ENCODE measurements at regions not wholly inside any gene's neighbourhood (a gene's known extent, or its start where the extent isn't known, plus 50 kb on each side); places are given as distances from the start of the nearest gene placed in this dataset.
"Not testable (repeated sequence)": the region's sequence is repeated elsewhere in the genome, so short reads cannot be mapped to it uniquely, and the experiment has no call there.

- no peaks in the 10 kb centered on the region for H3K4me1 ChIP-seq
- H3K27me3 ChIP-seq = no peaks in the 10 kb centered on the region
- H3K9me3 ChIP-seq = no peaks in the 10 kb centered on the region
- no peak for DNase-seq
- H3K27ac ChIP-seq = no peak overlapping the region
- no peak overlapping the region for H3K4me3 ChIP-seq
- no peaks in the 10 kb centered on the region for H3K36me3 ChIP-seq
- TF ChIP-seq POLR2A (IDR thresholded peaks at IDR 0.05) (no peak), CTCF (IDR thresholded peaks at IDR 0.05) (no peak)
Measured at GRCh38 chr13:56457535-56458190, 683.1 kb upstream of the PRR20A start.

GRCh38 chr13:56459286-56459685 is 681.4 kb upstream of the PRR20A start:
- Histone ChIP-seq H3K27ac (no peak overlapping the region), H3K36me3 (no peaks in the 10 kb centered on the region), H3K9me3 (no peaks in the 10 kb centered on the region), H3K27me3 (no peaks in the 10 kb centered on the region), H3K4me1 (no peaks in the 10 kb centered on the region), H3K4me3 (no peak overlapping the region)
- DNase-seq = no peak
- TF ChIP-seq CTCF (IDR thresholded peaks at IDR 0.05) = no peak
- TF ChIP-seq POLR2A (IDR thresholded peaks at IDR 0.05) = no peak

GRCh38 chr13:56501750-56502149 is 639.0 kb upstream of the PRR20A start:
- no peak overlapping the region for H3K4me3 ChIP-seq
- no peaks in the 10 kb centered on the region for H3K9me3 ChIP-seq
- no peaks in the 10 kb centered on the region for H3K36me3 ChIP-seq
- H3K27ac ChIP-seq = no peak overlapping the region
- no peaks in the 10 kb centered on the region for H3K27me3 ChIP-seq
- H3K4me1 ChIP-seq = no peaks in the 10 kb centered on the region
- no peak for DNase-seq
- TF ChIP-seq CTCF (IDR thresholded peaks at IDR 0.05) = no peak
- no peak for TF ChIP-seq POLR2A (IDR thresholded peaks at IDR 0.05)

GRCh38 chr13:56510836-56511235 is 629.9 kb upstream of the PRR20A start:
- H3K9me3 ChIP-seq = no peaks in the 10 kb centered on the region
- H3K36me3 ChIP-seq = peaks cover 0 to 2% (median 0%) of the 10 kb centered on the region in 3 donors
- H3K4me3 ChIP-seq = no peak overlapping the region
- no peaks in the 10 kb centered on the region for H3K27me3 ChIP-seq
- no peak for DNase-seq
- no peak overlapping the region for H3K27ac ChIP-seq
- TF ChIP-seq CTCF (IDR thresholded peaks at IDR 0.05) = no peak
- no peak for TF ChIP-seq POLR2A (IDR thresholded peaks at IDR 0.05)
- no peaks in the 10 kb centered on the region for H3K4me1 ChIP-seq

- not testable (repeated sequence) for H3K36me3 ChIP-seq, H3K4me3 ChIP-seq, DNase-seq, H3K27me3 ChIP-seq, H3K4me1 ChIP-seq, H3K27ac ChIP-seq, H3K9me3 ChIP-seq
Measured at GRCh38 chr13:56512336-56512735, 628.4 kb upstream of the PRR20A start.

- Histone ChIP-seq H3K27me3 (no peaks in the 10 kb centered on the region), H3K27ac (no peak overlapping the region), H3K9me3 (no peaks in the 10 kb centered on the region), H3K36me3 (no peaks in the 10 kb centered on the region), H3K4me1 (no peaks in the 10 kb centered on the region), H3K4me3 (no peak overlapping the region)
- TF ChIP-seq POLR2A (IDR thresholded peaks at IDR 0.05) (no peak), CTCF (IDR thresholded peaks at IDR 0.05) (no peak)
- no peak for DNase-seq
Measured at GRCh38 chr13:56515441-56515840, 625.3 kb upstream of the PRR20A start.

Data from Peyer's patch (tissue), 4 donors.